ENCODE measurements at regions not wholly inside any gene's neighbourhood (a gene's known extent, or its start where the extent isn't known, plus 50 kb on each side); places are given as distances from the start of the nearest gene placed in this dataset.

DNA sequence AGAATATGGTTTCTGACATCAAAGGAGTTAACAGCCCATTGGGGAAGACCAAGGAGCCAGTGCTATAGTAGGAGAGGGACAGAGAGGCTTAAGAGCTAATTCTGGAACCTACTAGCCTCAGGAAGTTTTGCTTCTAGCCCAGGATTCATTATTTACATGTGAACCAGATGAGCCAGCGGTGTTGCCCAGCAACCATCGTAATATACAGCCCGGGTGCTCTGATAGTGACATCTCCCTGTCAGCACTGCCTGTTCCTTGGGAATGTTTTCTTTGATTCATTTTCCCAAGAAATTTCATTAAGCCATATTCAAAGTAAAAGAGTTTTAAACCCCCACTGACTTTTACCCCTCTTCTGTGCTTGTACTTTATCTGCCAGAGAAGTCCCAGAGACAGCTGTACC lies 217.4 kb upstream of the ADAMTSL1 start:
- DNase-seq (ENCODE audit: low read depth) = no peak
- no peak overlapping the region for H3K4me3 ChIP-seq (ENCODE audit: low read depth, low read length)
- TF ChIP-seq, protein P1, sequence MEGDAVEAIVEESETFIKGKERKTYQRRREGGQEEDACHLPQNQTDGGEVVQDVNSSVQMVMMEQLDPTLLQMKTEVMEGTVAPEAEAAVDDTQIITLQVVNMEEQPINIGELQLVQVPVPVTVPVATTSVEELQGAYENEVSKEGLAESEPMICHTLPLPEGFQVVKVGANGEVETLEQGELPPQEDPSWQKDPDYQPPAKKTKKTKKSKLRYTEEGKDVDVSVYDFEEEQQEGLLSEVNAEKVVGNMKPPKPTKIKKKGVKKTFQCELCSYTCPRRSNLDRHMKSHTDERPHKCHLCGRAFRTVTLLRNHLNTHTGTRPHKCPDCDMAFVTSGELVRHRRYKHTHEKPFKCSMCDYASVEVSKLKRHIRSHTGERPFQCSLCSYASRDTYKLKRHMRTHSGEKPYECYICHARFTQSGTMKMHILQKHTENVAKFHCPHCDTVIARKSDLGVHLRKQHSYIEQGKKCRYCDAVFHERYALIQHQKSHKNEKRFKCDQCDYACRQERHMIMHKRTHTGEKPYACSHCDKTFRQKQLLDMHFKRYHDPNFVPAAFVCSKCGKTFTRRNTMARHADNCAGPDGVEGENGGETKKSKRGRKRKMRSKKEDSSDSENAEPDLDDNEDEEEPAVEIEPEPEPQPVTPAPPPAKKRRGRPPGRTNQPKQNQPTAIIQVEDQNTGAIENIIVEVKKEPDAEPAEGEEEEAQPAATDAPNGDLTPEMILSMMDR (IDR thresholded peaks at IDR 0.05; ENCODE audit: control insufficient read depth, extremely low read depth, insufficient read depth) = no peak

DNA sequence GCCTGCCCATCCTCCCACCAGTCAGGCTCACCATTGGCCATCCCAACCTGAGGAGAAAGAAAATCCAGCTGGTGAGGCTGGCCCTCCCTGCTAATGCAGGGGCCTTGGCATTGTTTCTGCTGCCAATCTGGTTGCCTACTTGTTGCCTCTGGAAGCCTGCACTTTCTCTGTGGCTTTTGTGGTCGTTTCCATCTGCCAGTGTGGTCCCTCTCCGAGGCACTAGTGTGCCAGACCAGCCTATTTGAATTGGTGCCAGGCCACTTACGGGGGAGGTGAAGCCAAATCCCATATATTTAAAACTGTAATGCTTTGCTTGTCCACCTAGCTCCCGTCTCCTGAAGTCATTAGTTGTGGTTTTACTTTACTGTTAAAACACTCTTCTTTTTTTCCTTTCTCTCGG lies 213.4 kb upstream of the ADAMTSL1 start:
- H3K4me3 ChIP-seq (ENCODE audit: low read depth, low read length) = no peak overlapping the region
- no peak for DNase-seq (ENCODE audit: low read depth)
- TF ChIP-seq, protein P1 (IDR thresholded peaks at IDR 0.05; ENCODE audit: control insufficient read depth, extremely low read depth, insufficient read depth) = no peak

DNA sequence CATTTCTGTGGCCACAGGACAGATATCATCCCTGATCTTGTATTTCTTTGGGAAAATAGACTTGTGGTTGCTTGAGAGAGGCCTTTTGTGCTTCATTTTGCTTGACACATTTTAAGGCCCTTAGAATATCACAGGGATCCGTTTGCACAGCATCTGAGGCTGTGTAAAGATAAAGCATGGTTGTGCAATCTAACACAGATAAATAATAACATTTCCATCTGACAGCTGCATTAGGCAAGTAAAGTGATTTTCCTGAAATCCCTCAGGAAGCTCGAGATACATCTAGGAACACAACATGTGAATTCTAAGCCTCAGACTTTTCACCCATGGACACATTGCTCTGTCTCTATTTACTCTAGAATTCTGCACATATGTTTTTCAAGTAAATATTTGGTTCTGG lies 212.8 kb upstream of the ADAMTSL1 start:
- TF ChIP-seq, protein P1 (IDR thresholded peaks at IDR 0.05; ENCODE audit: control insufficient read depth, extremely low read depth, insufficient read depth) = no peak
- H3K4me3 ChIP-seq (ENCODE audit: low read depth, low read length) = no peak overlapping the region
- DNase-seq (ENCODE audit: low read depth) = no peak

DNA sequence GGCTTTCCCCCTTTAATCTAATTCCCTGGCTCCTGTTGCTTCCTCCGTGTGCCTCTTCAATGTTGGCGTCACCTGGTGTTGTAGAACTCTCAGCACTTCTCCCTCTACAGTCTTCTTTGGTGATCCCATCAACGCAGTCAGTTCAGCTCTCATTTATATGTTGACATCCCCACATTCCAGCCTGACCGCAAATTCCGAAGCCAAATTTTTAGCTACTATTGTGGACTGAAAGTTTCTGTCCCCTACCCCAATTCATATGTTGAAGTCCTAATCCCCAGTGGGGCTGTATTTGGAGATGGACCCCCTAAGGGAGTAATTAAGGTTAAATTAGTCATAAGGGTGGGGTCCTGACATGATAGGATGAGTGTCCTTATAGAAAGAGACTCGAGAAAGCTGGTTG lies 210.6 kb upstream of the ADAMTSL1 start:
- H3K4me3 ChIP-seq (ENCODE audit: low read depth, low read length) = no peak overlapping the region
- DNase-seq (ENCODE audit: low read depth) = no peak
- TF ChIP-seq, protein P1 (IDR thresholded peaks at IDR 0.05; ENCODE audit: control insufficient read depth, extremely low read depth, insufficient read depth) = no peak

- TF ChIP-seq, protein P1 (IDR thresholded peaks at IDR 0.05; ENCODE audit: control insufficient read depth, extremely low read depth, insufficient read depth) = no peak
- no peak overlapping the region for H3K4me3 ChIP-seq (ENCODE audit: low read depth, low read length)
- DNase-seq (ENCODE audit: low read depth) = no peak
Observed at GRCh38 chr9:18268381-18268780, 205.6 kb upstream of the ADAMTSL1 start.

DNA sequence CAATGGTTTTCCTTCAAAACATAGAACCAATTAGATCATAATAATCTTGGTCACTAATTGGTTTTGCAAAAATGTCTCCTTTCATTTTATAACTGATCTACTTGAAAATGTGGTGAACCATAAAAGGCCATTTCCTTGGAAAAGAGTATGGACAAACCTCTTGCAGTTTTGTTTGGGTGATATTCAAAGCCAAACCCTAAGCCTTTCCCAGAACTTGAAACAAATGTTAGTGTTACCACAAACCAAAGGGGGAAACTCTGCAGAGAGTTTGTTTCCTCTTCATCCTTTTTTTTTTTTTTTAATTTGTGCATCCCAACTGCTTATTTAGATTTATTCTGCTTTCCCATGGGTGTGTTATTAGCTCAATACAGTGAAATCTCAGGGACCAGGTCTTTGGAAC lies 204.4 kb upstream of the ADAMTSL1 start:
- H3K4me3 ChIP-seq (ENCODE audit: low read depth, low read length) = no peak overlapping the region
- DNase-seq (ENCODE audit: low read depth) = no peak
- TF ChIP-seq, protein P1 (IDR thresholded peaks at IDR 0.05; ENCODE audit: control insufficient read depth, extremely low read depth, insufficient read depth) = no peak

DNA sequence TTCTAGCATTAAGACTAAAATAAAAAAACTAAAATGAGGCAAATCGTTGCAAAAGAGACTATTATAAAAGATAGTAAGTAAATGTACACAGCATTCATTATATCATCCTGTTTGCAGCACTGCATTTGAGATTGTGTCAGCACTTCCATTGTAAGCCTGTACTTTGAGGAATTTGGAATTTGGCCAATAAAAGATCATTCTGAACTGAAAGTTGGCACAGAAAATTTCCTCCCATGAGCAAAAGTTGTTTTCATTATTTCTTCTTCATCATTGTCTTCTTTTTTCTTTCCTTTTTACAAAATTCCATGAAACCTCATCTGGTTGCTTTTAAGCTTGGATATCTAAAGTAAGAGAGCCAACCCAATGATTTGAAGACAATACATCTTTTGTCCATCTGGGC lies 199.3 kb upstream of the ADAMTSL1 start:
- TF ChIP-seq, protein P1 (IDR thresholded peaks at IDR 0.05; ENCODE audit: control insufficient read depth, extremely low read depth, insufficient read depth) = no peak
- no peak for DNase-seq (ENCODE audit: low read depth)
- no peak overlapping the region for H3K4me3 ChIP-seq (ENCODE audit: low read depth, low read length)

Data from LNCaP clone FGC (cell line).